Vagina (tissue), 2 donors: ENCODE measurements at regions not wholly inside any gene's neighbourhood (a gene's known extent, or its start where the extent isn't known, plus 50 kb on each side); places are given as distances from the start of the nearest gene placed in this dataset.
"Not testable (repeated sequence)": the region's sequence is repeated elsewhere in the genome, so short reads cannot be mapped to it uniquely, and the experiment has no call there.

Source experiments
- DNase-seq, 2 donors: peaks; one replicate each; pipeline ENCODE4 v3.0.0-alpha.2; 2017; ENCODE audit errors: extremely low spot score in 2 of 2
- H3K27ac ChIP-seq: fragments of 200-600 bp; sonication (generic); one replicate; pipeline ENCODE4 v1.5.1; 2019
- H3K27me3 ChIP-seq: fragments of 200-600 bp; sonication (generic); one replicate; pipeline ENCODE4 v1.5.1; 2019
- H3K36me3 ChIP-seq, 2 donors: fragments of 200-600 bp; sonication (generic); one replicate each; pipeline ENCODE4 v1.5.1; 2017 to 2019
- H3K4me1 ChIP-seq: fragments of 200-600 bp; sonication (generic); one replicate; pipeline ENCODE4 v1.5.1; 2019
- H3K4me3 ChIP-seq, 2 donors: fragments of 200-600 bp; sonication (generic); 1 replicate in 1 of 2; 2 replicates in 1 of 2; pipeline ENCODE4 v1.5.1; 2016 to 2019
- H3K9me3 ChIP-seq: fragments of 200-600 bp; sonication (generic); one replicate; pipeline ENCODE4 v1.5.1; 2019
- POLR2A ChIP-seq, 2 donors: fragments of 450-650 bp; IDR thresholded peaks; one replicate each; pipeline ENCODE4 v1.6.1; 2017; ENCODE audit warnings: antibody characterized with exemption in 2 of 2, mild to moderate bottlenecking in 2 of 2, moderate library complexity in 2 of 2
- POLR2AphosphoS5 ChIP-seq, 2 donors: sonication (generic); formaldehyde crosslinking; IDR thresholded peaks; one replicate each; pipeline ENCODE4 v1.9.0; 2017; ENCODE audit warnings: antibody characterized with exemption in 2 of 2, mild to moderate bottlenecking in 2 of 2, low read depth in 1 of 2; ENCODE audit not compliant: insufficient read depth in 1 of 2
- intact Hi-C: fragments of 100-400 bp; cut with DNase I; formaldehyde crosslinking; loops from one replicate; pipeline ENCODE4 v1.15.1; 2023
- TF ChIP-seq, protein P1 (sequence below), 3 experiments: fragments of 450-650 bp in 2 of 3; fragments of 200-600 bp in 1 of 3; sonication (generic) in 1 of 3; IDR thresholded peaks; one replicate each; pipeline ENCODE4 v1.5.1; 2017 to 2019; ENCODE audit warnings: antibody characterized with exemption in 3 of 3, mild to moderate bottlenecking in 2 of 3, moderate library complexity in 2 of 3

GRCh38 chr1:60657926-60658325, 424.4 kb upstream of the NFIA start:
- TF ChIP-seq, protein P1, sequence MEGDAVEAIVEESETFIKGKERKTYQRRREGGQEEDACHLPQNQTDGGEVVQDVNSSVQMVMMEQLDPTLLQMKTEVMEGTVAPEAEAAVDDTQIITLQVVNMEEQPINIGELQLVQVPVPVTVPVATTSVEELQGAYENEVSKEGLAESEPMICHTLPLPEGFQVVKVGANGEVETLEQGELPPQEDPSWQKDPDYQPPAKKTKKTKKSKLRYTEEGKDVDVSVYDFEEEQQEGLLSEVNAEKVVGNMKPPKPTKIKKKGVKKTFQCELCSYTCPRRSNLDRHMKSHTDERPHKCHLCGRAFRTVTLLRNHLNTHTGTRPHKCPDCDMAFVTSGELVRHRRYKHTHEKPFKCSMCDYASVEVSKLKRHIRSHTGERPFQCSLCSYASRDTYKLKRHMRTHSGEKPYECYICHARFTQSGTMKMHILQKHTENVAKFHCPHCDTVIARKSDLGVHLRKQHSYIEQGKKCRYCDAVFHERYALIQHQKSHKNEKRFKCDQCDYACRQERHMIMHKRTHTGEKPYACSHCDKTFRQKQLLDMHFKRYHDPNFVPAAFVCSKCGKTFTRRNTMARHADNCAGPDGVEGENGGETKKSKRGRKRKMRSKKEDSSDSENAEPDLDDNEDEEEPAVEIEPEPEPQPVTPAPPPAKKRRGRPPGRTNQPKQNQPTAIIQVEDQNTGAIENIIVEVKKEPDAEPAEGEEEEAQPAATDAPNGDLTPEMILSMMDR (IDR thresholded peaks at IDR 0.05), result no peak
- intact Hi-C loops, result no loop called here
- no peaks in the 10 kb centered on the region for H3K27me3 ChIP-seq
- H3K27ac ChIP-seq, result no peak overlapping the region
- no peaks in the 10 kb centered on the region for H3K36me3 ChIP-seq
- no peak overlapping the region for H3K4me3 ChIP-seq
- no peaks in the 10 kb centered on the region for H3K9me3 ChIP-seq
- DNase-seq, result no peak
- no peaks in the 10 kb centered on the region for H3K4me1 ChIP-seq

GRCh38 chr1:60655679-60656355, 426.5 kb upstream of the NFIA start:
- no peaks in the 10 kb centered on the region for H3K4me1 ChIP-seq
- DNase-seq, result no peak
- TF ChIP-seq POLR2A (IDR thresholded peaks at IDR 0.05), result no peak
- TF ChIP-seq, protein P1 (IDR thresholded peaks at IDR 0.05), result no peak
- TF ChIP-seq POLR2AphosphoS5 (IDR thresholded peaks at IDR 0.05; ENCODE audit: insufficient read depth in 1 of 2, low read depth in 1 of 2), result no peak
- no peaks in the 10 kb centered on the region for H3K36me3 ChIP-seq
- no peak overlapping the region for H3K27ac ChIP-seq
- H3K27me3 ChIP-seq, result no peaks in the 10 kb centered on the region
- H3K4me3 ChIP-seq, result no peak overlapping the region
- H3K9me3 ChIP-seq, result no peaks in the 10 kb centered on the region
- intact Hi-C loops, result no loop called here

GRCh38 chr1:60640033-60640551, 442.3 kb upstream of the NFIA start:
- DNase-seq, H3K4me1 ChIP-seq, H3K4me3 ChIP-seq: not testable (repeated sequence)

DNA sequence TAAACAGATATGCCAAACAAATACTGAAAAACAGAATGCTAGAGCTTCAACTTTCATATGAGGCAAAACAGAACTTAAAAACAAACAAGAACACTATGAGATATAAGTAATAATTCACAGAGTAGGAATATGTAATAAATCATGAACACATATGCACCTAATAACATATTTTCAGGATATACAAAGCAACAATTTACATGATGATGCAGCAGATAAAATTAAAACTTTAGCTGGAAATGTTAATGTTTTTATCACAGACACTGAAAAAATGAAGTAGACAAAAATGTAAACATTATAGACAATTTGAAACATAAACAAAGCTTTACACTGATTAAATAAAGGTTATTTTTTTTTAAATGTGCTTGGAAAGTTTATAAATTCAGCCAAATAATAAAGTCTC, 443.1 kb upstream of the NFIA start:
- H3K27me3 ChIP-seq, result no peaks in the 10 kb centered on the region
- TF ChIP-seq POLR2A (IDR thresholded peaks at IDR 0.05) (no peak), POLR2AphosphoS5 (IDR thresholded peaks at IDR 0.05; ENCODE audit: insufficient read depth in 1 of 2, low read depth in 1 of 2) (no peak)
- TF ChIP-seq, protein P1 (IDR thresholded peaks at IDR 0.05), result no peak
- no peak for DNase-seq
- H3K4me3 ChIP-seq, result no peak overlapping the region
- H3K36me3 ChIP-seq, result no peaks in the 10 kb centered on the region
- intact Hi-C loops, result no loop called here
- no peaks in the 10 kb centered on the region for H3K4me1 ChIP-seq
- no peak overlapping the region for H3K27ac ChIP-seq
- no peaks in the 10 kb centered on the region for H3K9me3 ChIP-seq

More at GRCh38 chr1:60640033-60640551, 442.3 kb upstream of the NFIA start:
- H3K27me3 ChIP-seq, H3K36me3 ChIP-seq, intact Hi-C loops, H3K9me3 ChIP-seq, H3K27ac ChIP-seq: not testable (repeated sequence)

- intact Hi-C loops, result no loop called here
- Histone ChIP-seq H3K27ac (no peak overlapping the region), H3K9me3 (no peaks in the 10 kb centered on the region), H3K27me3 (no peaks in the 10 kb centered on the region), H3K4me3 (no peak overlapping the region), H3K36me3 (no peaks in the 10 kb centered on the region), H3K4me1 (no peaks in the 10 kb centered on the region)
- TF ChIP-seq POLR2A (IDR thresholded peaks at IDR 0.05) (no peak), POLR2AphosphoS5 (IDR thresholded peaks at IDR 0.05; ENCODE audit: insufficient read depth in 1 of 2, low read depth in 1 of 2) (no peak)
- TF ChIP-seq, protein P1 (IDR thresholded peaks at IDR 0.05), result no peak
- no peak for DNase-seq
Observed at GRCh38 chr1:60637651-60638050, 444.7 kb upstream of the NFIA start.
